Endodermal cell (in vitro differentiated cells): ENCODE measurements at regions not wholly inside any gene's neighbourhood (a gene's known extent, or its start where the extent isn't known, plus 50 kb on each side); places are given as distances from the start of the nearest gene placed in this dataset.

Experiments
- DNase-seq: peaks from one replicate; pipeline ENCODE4 v3.0.0-alpha.2; 2017
- H3K27ac ChIP-seq: 2 replicates; pipeline ENCODE4 v1.5.1; 2013; ENCODE audit warnings: mild to moderate bottlenecking, low read depth, low read length, moderate library complexity
- H3K27me3 ChIP-seq: 2 replicates; pipeline ENCODE4 v1.6.1; 2013; ENCODE audit warnings: mild to moderate bottlenecking, low read length, moderate library complexity; ENCODE audit not compliant: insufficient read depth, control insufficient read depth, poor library complexity, severe bottlenecking
- H3K36me3 ChIP-seq: 2 replicates; pipeline ENCODE4 v1.7.0; 2013; ENCODE audit warnings: mild to moderate bottlenecking, low read length, moderate library complexity; ENCODE audit not compliant: control insufficient read depth, insufficient read depth
- H3K4me1 ChIP-seq: one replicate; pipeline ENCODE4 v1.7.0; 2013; ENCODE audit warnings: low read length; ENCODE audit not compliant: control insufficient read depth, insufficient read depth
- H3K4me3 ChIP-seq: 2 replicates; pipeline ENCODE4 v1.5.1; 2013; ENCODE audit warnings: mild to moderate bottlenecking, low read length, moderate library complexity
- H3K9ac ChIP-seq: 2 replicates; pipeline ENCODE4 v1.6.1; 2013; ENCODE audit warnings: mild to moderate bottlenecking, low read length, moderate library complexity; ENCODE audit not compliant: poor library complexity, severe bottlenecking; ENCODE audit errors: extremely low read depth
- H3K9me3 ChIP-seq: 2 replicates; pipeline ENCODE4 v1.6.1; 2013; ENCODE audit warnings: mild to moderate bottlenecking, low read length, moderate library complexity; ENCODE audit not compliant: control insufficient read depth
- H3K27ac Mint-ChIP-seq: 2 replicates; pipeline ENCODE4 v1.8.0; 2020; ENCODE audit warnings: mixed read lengths
- H3K27me3 Mint-ChIP-seq: 2 replicates; pipeline ENCODE4 v1.8.0; 2021; ENCODE audit warnings: mild to moderate bottlenecking, mixed read lengths; ENCODE audit not compliant: insufficient read depth
- H3K36me3 Mint-ChIP-seq: 2 replicates; pipeline ENCODE4 v1.8.0; 2020; ENCODE audit warnings: low read depth, mixed read lengths
- H3K4me1 Mint-ChIP-seq: 2 replicates; pipeline ENCODE4 v1.8.0; 2020; ENCODE audit warnings: mixed read lengths
- H3K4me3 Mint-ChIP-seq: 2 replicates; pipeline ENCODE4 v1.8.0; 2020; ENCODE audit warnings: mild to moderate bottlenecking, moderate library complexity, mixed read lengths
- H3K9me3 Mint-ChIP-seq: 2 replicates; pipeline ENCODE4 v1.8.0; 2020; ENCODE audit warnings: mild to moderate bottlenecking, mixed read lengths
- CTCF ChIP-seq: fragments of 200-600 bp; sonication (generic); conservative IDR thresholded peaks from 2 replicates; pipeline ENCODE4 v1.5.0; 2021; ENCODE audit warnings: antibody characterized with exemption, mild to moderate bottlenecking

- no peak overlapping the region for H3K27ac Mint-ChIP-seq
- no peaks in the 10 kb centered on the region for H3K27me3 ChIP-seq
- H3K4me1 Mint-ChIP-seq = peaks cover 5% of the 10 kb centered on the region
- no peaks in the 10 kb centered on the region for H3K36me3 ChIP-seq
- H3K27ac ChIP-seq = no peak overlapping the region
- peaks cover under 1% of the 10 kb centered on the region for H3K4me1 ChIP-seq
- peaks cover 6% of the 10 kb centered on the region for H3K9me3 Mint-ChIP-seq
- H3K9me3 ChIP-seq = peaks cover 9% of the 10 kb centered on the region
- no peaks in the 10 kb centered on the region for H3K27me3 Mint-ChIP-seq
- no peak for TF ChIP-seq CTCF
- no peak overlapping the region for H3K9ac ChIP-seq
- H3K4me3 ChIP-seq = no peak overlapping the region
- DNase-seq = no peak
- H3K36me3 Mint-ChIP-seq = no peaks in the 10 kb centered on the region
- H3K4me3 Mint-ChIP-seq = no peak overlapping the region
Observed at GRCh38 chr6:82617648-82618047, 254.0 kb downstream of the TPBG start.

DNA sequence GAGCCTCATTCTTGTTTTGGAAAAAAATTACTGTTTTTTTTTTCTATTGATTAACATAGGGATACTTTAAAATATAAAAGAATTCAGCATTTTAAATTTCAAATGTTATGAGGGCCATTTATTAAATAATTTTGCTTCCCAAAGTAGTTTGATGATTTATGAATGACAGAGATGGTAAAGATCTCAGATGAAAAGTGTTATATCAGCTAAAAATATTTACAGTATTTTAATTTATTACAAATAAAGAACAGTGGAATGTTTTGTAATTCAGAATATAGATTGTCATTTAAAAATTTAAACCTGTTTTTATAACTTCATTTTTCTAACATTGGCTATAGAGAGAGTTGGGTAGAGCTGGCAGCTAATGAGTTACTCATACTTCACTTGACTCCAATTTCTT, 256.0 kb downstream of the TPBG start:
- Mint-ChIP-seq H3K36me3 (no peaks in the 10 kb centered on the region), H3K27ac (no peak overlapping the region), H3K27me3 (no peaks in the 10 kb centered on the region), H3K9me3 (peaks cover 7% of the 10 kb centered on the region), H3K4me1 (peaks cover 1% of the 10 kb centered on the region), H3K4me3 (no peak overlapping the region)
- Histone ChIP-seq H3K9ac (no peak overlapping the region), H3K4me1 (no peaks in the 10 kb centered on the region), H3K9me3 (peaks cover 10% of the 10 kb centered on the region), H3K36me3 (no peaks in the 10 kb centered on the region), H3K27ac (no peak overlapping the region), H3K27me3 (no peaks in the 10 kb centered on the region), H3K4me3 (no peak overlapping the region)
- no peak for DNase-seq
- no peak for TF ChIP-seq CTCF

GRCh38 chr6:82622461-82622860, 258.8 kb downstream of the TPBG start:
- Mint-ChIP-seq H3K27ac (no peak overlapping the region), H3K4me1 (no peaks in the 10 kb centered on the region), H3K36me3 (no peaks in the 10 kb centered on the region), H3K27me3 (no peaks in the 10 kb centered on the region), H3K9me3 (peaks cover 7% of the 10 kb centered on the region), H3K4me3 (no peak overlapping the region)
- H3K9ac ChIP-seq = no peak overlapping the region
- no peak overlapping the region for H3K27ac ChIP-seq
- H3K9me3 ChIP-seq = peaks cover 10% of the 10 kb centered on the region
- no peaks in the 10 kb centered on the region for H3K27me3 ChIP-seq
- no peaks in the 10 kb centered on the region for H3K4me1 ChIP-seq
- no peak for DNase-seq
- TF ChIP-seq CTCF = no peak
- no peaks in the 10 kb centered on the region for H3K36me3 ChIP-seq
- H3K4me3 ChIP-seq = no peak overlapping the region
